ENCODE measurements at regions not wholly inside any gene's neighbourhood (a gene's known extent, or its start where the extent isn't known, plus 50 kb on each side); places are given as distances from the start of the nearest gene placed in this dataset.

DNA sequence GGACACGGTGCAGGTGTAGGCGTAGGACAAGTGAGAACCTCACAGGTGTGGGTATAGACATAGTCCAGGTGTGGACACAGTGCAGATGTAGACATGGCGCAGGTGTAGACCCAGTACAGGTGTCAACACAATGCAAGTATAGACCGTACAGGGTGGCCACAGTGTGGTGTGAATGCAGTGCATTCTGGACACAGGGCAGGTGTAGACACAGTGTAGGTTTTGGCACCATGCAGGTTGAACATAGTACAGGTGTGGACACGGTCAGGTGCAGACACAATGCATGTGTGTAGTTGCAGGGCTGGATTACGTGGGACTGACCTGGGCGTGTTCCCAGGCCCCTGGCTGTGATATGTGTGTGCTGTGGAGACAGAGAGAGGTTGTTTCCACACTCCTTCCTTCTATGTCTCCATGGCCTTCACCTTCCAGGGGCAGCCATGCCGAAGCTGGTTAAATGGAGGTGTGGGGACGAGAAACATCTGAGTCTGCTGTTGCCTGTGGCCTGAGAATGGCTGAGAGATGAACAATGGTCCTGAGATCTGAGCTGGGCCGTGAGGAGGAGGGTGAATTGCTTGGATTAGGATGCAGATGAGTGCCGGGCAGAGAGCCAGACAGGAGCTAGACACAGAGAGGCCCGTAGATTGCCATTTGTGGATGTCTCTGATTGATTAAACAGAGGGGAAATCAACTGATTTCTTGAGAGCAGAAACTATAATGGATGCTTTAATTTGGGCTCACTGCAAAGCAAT lies 343.9 kb upstream of the SHH start:
- TF ChIP-seq ZNF274 (IDR thresholded peaks at IDR 0.05; ENCODE audit: low read depth, low read length) (no peak), YY1 (IDR thresholded peaks at IDR 0.05; ENCODE audit: insufficient read depth, insufficient read length) (no peak)
